Left ventricle myocardium superior (tissue), 1 donor: ENCODE measurements at regions not wholly inside any gene's neighbourhood (a gene's known extent, or its start where the extent isn't known, plus 50 kb on each side); places are given as distances from the start of the nearest gene placed in this dataset.
"Not testable (repeated sequence)": the region's sequence is repeated elsewhere in the genome, so short reads cannot be mapped to it uniquely, and the experiment has no call there.

ENCODE experiments used
- ATAC-seq: fragments of 200-7000 bp; cut with Tn5 transposase; one replicate; pipeline ENCODE4 v1.9.1; 2020; ENCODE audit warnings: mild to moderate bottlenecking, moderate library complexity
- DNase-seq: peaks from one replicate; pipeline ENCODE4 v3.0.0-alpha.2; 2020
- intact Hi-C: fragments of 100-400 bp; cut with micrococcal nuclease; formaldehyde crosslinking; loops from one replicate; pipeline ENCODE4 v1.11.0; 2022
- donor health status: DM: no; HTN: yes; CAD: no; lungs with severe emphysema.

GRCh38 chr3:86800116-86800515, 190.8 kb downstream of the VGLL3 start:
- intact Hi-C loops: no loop called here
- ATAC-seq (no peak), DNase-seq (no peak)

DNA sequence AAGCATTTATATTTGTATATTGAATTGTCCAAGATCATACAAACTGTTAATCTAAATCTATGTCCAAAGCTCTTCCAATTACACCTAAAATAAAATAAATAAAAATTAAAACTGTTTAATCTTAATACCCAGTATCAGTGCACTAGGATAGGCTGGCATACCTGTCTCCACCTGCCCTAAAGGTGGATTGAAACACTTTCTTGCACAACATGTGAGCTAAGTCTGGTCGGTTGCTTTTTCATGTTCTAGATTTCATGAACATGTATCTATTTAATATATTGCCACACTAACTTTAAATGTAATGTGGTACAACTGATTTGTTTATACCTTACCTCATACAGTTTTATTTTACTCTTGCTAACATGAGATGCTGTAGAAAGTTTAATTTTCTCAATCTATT, 193.0 kb downstream of the VGLL3 start:
- DNase-seq (no peak), ATAC-seq (no peak)
- intact Hi-C loops: no loop called here

- ATAC-seq: no peak
- intact Hi-C loops: no loop called here
- DNase-seq: no peak
Measured at GRCh38 chr3:86794361-86795065, 196.4 kb downstream of the VGLL3 start.

- intact Hi-C loops: no loop called here
- peak; percentile 82 for ATAC-seq
- no peak for DNase-seq
Measured at GRCh38 chr3:86793786-86794185, 197.2 kb downstream of the VGLL3 start.

GRCh38 chr3:86792316-86792715, 198.6 kb downstream of the VGLL3 start:
- DNase-seq (no peak), ATAC-seq (no peak)
- intact Hi-C loops: no loop called here

GRCh38 chr3:86790884-86791549, 199.9 kb downstream of the VGLL3 start:
- DNase-seq (no peak), ATAC-seq (no peak)
- intact Hi-C loops: no loop called here

DNA sequence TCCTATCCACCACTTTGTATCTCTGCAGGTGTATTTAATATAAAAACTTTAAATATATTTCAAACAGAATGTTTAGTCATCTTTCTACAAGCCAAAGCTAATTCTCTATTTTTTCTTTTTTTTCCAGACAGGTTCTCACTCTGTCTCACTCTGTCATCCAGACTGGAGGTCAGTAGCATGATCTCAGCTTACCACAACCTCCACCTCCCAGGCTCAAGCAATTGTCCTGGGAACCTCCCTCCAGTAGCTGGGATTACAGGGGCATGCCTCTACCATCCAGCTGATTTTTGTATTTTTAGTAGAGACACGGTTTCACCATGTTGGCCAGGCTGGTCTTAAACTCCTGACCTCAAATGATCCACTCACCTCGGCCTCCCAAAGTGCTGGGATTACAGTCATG, 202.6 kb downstream of the VGLL3 start:
- ATAC-seq (no peak), DNase-seq (no peak)
- intact Hi-C loops: loop anchor here (10.0 kb wide), 1 partner anchor 296 kb away; no protein-coding TSS in a partner anchor

- intact Hi-C loops: loop anchor here (10.0 kb wide), 1 partner anchor 298 kb away; no protein-coding TSS in a partner anchor
- ATAC-seq (no peak), DNase-seq (no peak)
Measured at GRCh38 chr3:86787091-86787490, 203.9 kb downstream of the VGLL3 start.

DNA sequence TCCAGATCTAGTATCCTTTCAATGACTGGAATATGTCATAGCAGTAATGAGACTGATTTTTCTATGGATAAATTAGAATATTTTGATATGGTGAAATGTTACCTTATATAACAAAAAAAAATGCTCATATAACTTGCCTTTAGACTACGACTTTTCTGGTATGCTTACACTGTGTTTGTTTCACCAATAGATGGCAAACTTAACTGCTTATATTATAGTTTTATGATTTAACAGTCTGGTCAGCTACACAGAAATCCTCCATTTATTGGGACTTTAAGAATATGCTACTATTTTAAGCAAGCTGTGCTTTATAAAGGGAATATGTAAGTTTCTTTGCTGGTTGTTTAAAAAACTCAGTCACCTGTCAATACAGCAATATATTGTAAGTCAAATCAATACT, 205.6 kb downstream of the VGLL3 start:
- intact Hi-C loops: loop anchor here (10.0 kb wide), 1 partner anchor 299 kb away; no protein-coding TSS in a partner anchor
- DNase-seq (no peak), ATAC-seq (no peak)

DNA sequence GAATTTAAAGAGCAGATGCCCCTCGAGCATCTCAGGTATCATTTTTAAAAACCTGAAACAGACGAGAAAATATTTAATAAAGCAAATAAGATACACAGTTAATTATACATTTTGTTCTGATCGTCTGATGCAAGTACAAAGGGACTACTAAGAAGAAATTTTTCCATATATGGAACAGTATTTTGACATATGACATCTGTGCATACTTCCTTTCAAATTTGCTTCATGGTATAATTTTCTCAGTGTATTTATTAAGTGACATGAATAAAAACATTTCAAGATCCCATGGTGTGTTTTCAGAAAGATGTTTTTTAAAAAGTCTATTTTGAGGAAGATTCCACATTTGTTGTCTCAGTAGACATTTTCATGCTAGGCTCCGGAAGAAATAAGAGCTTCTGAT, 208.1 kb downstream of the VGLL3 start:
- DNase-seq (no peak), ATAC-seq (no peak)
- intact Hi-C loops: loop anchor here (10.0 kb wide), 1 partner anchor 302 kb away; no protein-coding TSS in a partner anchor

GRCh38 chr3:86782286-86782685, 208.7 kb downstream of the VGLL3 start:
- DNase-seq (no peak), ATAC-seq (no peak)
- intact Hi-C loops: loop anchor here (10.0 kb wide), 1 partner anchor 303 kb away; no protein-coding TSS in a partner anchor

DNA sequence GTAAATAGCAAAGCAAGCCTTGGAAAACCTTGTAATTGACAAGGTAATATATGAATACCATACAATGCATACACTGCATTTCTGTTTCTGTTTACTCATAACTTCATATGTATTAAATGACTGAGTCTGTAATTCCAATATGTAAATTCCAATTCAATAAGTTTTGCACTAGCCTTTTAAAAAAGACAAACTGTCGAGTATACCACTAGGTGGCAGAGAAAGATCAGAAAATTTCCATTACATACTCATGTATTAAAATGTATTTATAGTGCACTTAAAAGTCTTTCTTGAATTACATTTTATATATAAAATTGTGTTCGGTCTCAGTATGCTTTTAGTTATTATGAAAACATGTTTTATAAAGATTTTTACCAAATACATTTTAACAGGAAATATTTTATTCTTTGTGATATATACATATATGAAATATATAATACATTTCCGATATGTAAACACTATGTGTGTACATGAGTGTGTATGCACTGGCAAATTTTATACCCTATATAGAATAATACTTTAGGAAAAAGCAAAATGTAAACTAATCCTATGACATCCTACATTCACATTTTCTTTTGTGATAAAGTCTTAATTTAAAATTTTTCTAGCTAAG, 216.8 kb downstream of the VGLL3 start:
- ATAC-seq: no peak
- intact Hi-C loops: loop anchor here (5.0 kb wide), 1 partner anchor 393 kb away; no protein-coding TSS in a partner anchor

GRCh38 chr3:86772699-86773098, 218.2 kb downstream of the VGLL3 start:
- intact Hi-C loops: loop anchor here (5.0 kb wide), 1 partner anchor 395 kb away; no protein-coding TSS in a partner anchor
- DNase-seq (no peak), ATAC-seq (no peak)

More for the DNA sequence above, 216.8 kb downstream of the VGLL3 start:
- no peak for DNase-seq

- ATAC-seq (no peak), DNase-seq (peak; percentile 25)
- intact Hi-C loops: loop anchor here (5.0 kb wide), 1 partner anchor 395 kb away; no protein-coding TSS in a partner anchor
Measured at GRCh38 chr3:86771741-86772512, 219.0 kb downstream of the VGLL3 start.

DNA sequence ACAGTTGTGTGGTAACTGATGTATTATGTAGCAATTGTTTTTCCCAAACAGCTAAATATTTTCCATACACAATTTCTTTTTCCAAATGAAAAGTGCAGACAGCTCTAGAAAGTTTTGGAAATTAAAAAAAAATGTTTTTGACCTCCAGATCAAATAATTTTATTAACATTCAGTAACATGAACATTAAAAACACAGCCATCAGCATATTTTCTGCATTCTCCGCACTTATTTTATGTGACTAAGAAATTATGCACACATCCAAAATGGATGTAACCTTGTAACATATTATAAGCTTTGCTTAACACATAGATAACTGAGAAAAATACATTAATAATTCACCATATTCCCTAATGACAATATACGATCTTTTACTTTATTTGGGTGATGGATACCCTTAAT, 224.6 kb downstream of the VGLL3 start:
- no peak for DNase-seq
- ATAC-seq: no peak
- intact Hi-C loops: no loop called here

- intact Hi-C loops, DNase-seq, ATAC-seq: not testable (repeated sequence)
Measured at GRCh38 chr3:86757322-86758179, 233.4 kb downstream of the VGLL3 start.

GRCh38 chr3:86748015-86748414, 242.9 kb downstream of the VGLL3 start:
- ATAC-seq (no peak), DNase-seq (no peak)
- intact Hi-C loops: no loop called here

GRCh38 chr3:86744051-86744450, 246.9 kb downstream of the VGLL3 start:
- ATAC-seq (no peak), DNase-seq (no peak)
- intact Hi-C loops: no loop called here
